ENCODE measurements at regions not wholly inside any gene's neighbourhood (a gene's known extent, or its start where the extent isn't known, plus 50 kb on each side); places are given as distances from the start of the nearest gene placed in this dataset.

- Histone ChIP-seq H3K4me2 (ENCODE audit: insufficient read depth, low read length) (no peak overlapping the region), H3K9me1 (ENCODE audit: control insufficient read depth, insufficient read depth, low read length) (no peaks in the 10 kb centered on the region), H3K9me3 (replicated peaks; ENCODE audit: control insufficient read depth, insufficient read depth, low read depth, low read length) (no peaks in the 10 kb centered on the region), H3K27ac (ENCODE audit: extremely low read depth, low read depth, low read length) (no peak overlapping the region), H3K36me3 (ENCODE audit: control insufficient read depth, insufficient read depth, low read length) (no peaks in the 10 kb centered on the region), H3K4me1 (replicated peaks in 1 of 2; ENCODE audit: control insufficient read depth in 2 of 2, insufficient read depth in 2 of 2, low read length in 2 of 2) (no peaks in the 10 kb centered on the region; a peak in 1 of 5 replicates), H3K27me3 (ENCODE audit: control insufficient read depth in 2 of 2, insufficient read depth in 2 of 2, low read length in 2 of 2) (no peaks in the 10 kb centered on the region; a peak in 1 of 5 replicates), H3K9ac (ENCODE audit: insufficient read depth in 1 of 2, low read depth in 2 of 2, low read length in 2 of 2) (no peak overlapping the region), H4K20me1 (replicated peaks; ENCODE audit: control insufficient read depth, insufficient read depth, low read length) (no peaks in the 10 kb centered on the region), H3K79me2 (ENCODE audit: control insufficient read depth, insufficient read depth, low read length) (no peaks in the 10 kb centered on the region), H2AFZ (ENCODE audit: low read depth, low read length) (no peak overlapping the region), H3K4me3 (no peak overlapping the region)
- DNase-seq (ENCODE audit: extremely low read depth in 1 of 4, low spot score in 3 of 4): no peak
- intact Hi-C loops (cut with micrococcal nuclease) (no loop called here), in situ Hi-C loops (cut with MboI) (no loop called here)
- no TSS peak for BruUV-seq (replicated peaks)
- ChIA-PET CTCF (ENCODE audit: low intra/inter-chr PET ratio) (no interaction called here), POLR2A (no interaction called here)
- 0% methylated on average over 4 of the region's 5 CpGs for WGBS (ENCODE audit: insufficient coverage, low coverage, missing lambda C conversion rate)
- no peak for ATAC-seq
- no peak for FAIRE-seq
- TF ChIP-seq HMGXB4 (CRISPR knock-in tag; IDR thresholded peaks at IDR 0.05) (no peak), PKNOX1 (IDR thresholded peaks at IDR 0.05) (peak; percentile 63; the same call in 1 of the 2 replicates), MEIS2 (IDR thresholded peaks at IDR 0.05; ENCODE audit: partially characterized antibody) (peak; percentile 45), ZNF3 (CRISPR knock-in tag; IDR thresholded peaks at IDR 0.05) (no peak), RAD51 (IDR thresholded peaks at IDR 0.05; ENCODE audit: borderline replicate concordance, low read depth) (peak; percentile 59; the same call in 1 of the 2 replicates), CHD4 (IDR thresholded peaks at IDR 0.05; ENCODE audit: insufficient read depth, insufficient replicate concordance, low read depth, low read length, poor library complexity, severe bottlenecking) (no peak), TFE3 (CRISPR knock-in tag; IDR thresholded peaks at IDR 0.05) (peak; percentile 59)
Measured at GRCh38 chr13:20291675-20292074, 59.6 kb upstream of the GJB6 start.
